ENCODE measurements at regions not wholly inside any gene's neighbourhood (a gene's known extent, or its start where the extent isn't known, plus 50 kb on each side); places are given as distances from the start of the nearest gene placed in this dataset.

DNA sequence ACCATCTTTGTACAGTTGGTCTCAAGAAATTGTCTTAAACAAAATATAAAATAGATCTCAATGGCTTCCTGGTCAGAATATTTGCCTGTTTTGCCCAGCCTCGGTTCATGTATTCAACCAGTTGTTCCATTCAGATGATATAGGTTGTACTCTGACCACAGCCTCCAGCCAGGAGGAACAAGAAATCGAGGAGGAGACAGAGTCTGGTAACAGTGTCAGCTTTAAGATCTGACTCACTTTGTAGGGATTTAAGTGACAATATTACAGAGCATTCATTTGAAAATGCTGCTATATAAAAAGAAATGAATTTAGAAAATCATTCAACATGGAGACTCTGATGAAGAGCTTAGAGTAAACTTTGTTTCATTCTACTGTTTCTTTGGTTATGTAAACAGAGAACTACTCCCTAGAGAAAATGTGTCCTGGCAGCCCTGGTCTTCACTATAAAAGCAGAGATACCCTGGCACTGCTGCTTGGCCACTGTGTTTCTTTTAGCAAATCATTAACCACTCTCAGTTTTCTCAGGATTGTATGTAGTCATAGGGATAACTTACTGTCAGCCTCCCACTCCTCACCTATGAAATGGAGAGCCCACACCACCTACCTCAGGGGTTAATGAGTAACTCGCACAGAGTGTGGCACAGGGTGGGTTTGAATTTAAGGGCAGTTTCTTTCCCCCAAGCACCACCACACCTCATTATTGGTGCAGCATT is 53.5 kb downstream of the PAGE2 start:
- CTCF ChIA-PET: no interaction called here
- DNase-seq (ENCODE audit: extremely low spot score): no peak
- POLR2A ChIA-PET: no interaction called here
- TF ChIP-seq, protein P1, sequence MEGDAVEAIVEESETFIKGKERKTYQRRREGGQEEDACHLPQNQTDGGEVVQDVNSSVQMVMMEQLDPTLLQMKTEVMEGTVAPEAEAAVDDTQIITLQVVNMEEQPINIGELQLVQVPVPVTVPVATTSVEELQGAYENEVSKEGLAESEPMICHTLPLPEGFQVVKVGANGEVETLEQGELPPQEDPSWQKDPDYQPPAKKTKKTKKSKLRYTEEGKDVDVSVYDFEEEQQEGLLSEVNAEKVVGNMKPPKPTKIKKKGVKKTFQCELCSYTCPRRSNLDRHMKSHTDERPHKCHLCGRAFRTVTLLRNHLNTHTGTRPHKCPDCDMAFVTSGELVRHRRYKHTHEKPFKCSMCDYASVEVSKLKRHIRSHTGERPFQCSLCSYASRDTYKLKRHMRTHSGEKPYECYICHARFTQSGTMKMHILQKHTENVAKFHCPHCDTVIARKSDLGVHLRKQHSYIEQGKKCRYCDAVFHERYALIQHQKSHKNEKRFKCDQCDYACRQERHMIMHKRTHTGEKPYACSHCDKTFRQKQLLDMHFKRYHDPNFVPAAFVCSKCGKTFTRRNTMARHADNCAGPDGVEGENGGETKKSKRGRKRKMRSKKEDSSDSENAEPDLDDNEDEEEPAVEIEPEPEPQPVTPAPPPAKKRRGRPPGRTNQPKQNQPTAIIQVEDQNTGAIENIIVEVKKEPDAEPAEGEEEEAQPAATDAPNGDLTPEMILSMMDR (IDR thresholded peaks at IDR 0.05; ENCODE audit: control extremely low read depth, extremely low read depth, low read depth, missing control alignments): no peak

DNA sequence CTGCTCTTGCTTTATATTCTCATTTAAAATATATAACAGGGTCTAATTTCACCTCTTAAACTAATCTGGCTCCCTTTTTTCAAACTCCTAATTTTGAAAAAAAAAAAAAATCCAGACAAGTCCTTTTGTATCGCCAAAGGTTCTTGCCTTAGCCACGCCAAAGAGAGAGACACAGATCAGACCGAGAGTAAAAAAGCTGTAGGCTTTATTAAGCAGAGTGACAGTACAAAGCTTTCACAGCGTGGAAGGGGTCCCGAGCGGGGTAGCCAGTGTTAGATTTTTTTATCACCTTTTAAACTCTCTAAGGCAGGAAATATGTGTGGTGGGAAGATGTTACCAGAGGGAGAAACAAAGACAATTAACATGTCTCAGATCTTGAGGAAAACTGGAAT is 54.1 kb downstream of the PAGE2 start:
- CTCF ChIA-PET: interaction anchor here (1.5 kb wide), 1 partner anchor 8 kb away, joined by 3 read pairs; no protein-coding TSS in a partner anchor
- TF ChIP-seq, protein P1 (IDR thresholded peaks at IDR 0.05; ENCODE audit: control extremely low read depth, extremely low read depth, low read depth, missing control alignments): no peak
- POLR2A ChIA-PET: no interaction called here
- no peak for DNase-seq (ENCODE audit: extremely low spot score)

- POLR2A ChIA-PET: no interaction called here
- no peak for DNase-seq (ENCODE audit: extremely low spot score)
- TF ChIP-seq, protein P1 (IDR thresholded peaks at IDR 0.05; ENCODE audit: control extremely low read depth, extremely low read depth, low read depth, missing control alignments): no peak
- CTCF ChIA-PET: interaction anchor here (1.5 kb wide), 1 partner anchor 9 kb away, joined by 3 read pairs; no protein-coding TSS in a partner anchor
Measured at GRCh38 chrX:55143621-55144020, 54.8 kb downstream of the PAGE2 start.

DNA sequence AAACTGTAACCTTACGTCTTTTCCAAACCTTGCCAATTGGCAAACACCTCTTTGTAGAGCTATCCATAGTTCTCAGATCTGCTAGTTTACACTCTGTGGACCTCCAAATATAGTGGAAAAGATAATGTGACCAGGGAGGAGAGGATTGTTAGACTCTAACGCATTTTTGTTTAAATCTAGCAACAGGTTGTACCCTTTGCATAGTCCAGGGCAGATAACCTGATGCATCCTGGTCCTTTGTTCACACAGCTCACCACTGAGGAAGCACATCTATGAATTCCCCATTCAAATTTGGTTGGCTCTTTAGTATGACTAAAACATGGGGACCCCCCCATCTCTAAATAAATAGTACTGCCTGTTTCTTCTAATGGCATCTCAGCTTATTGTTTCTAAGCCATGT is 55.9 kb downstream of the PAGE2 start:
- no peak for DNase-seq (ENCODE audit: extremely low spot score)
- CTCF ChIA-PET: interaction anchor here (1.5 kb wide), 1 partner anchor 10 kb away, joined by 3 read pairs; no protein-coding TSS in a partner anchor
- POLR2A ChIA-PET: no interaction called here
- TF ChIP-seq, protein P1 (IDR thresholded peaks at IDR 0.05; ENCODE audit: control extremely low read depth, extremely low read depth, low read depth, missing control alignments): no peak

- TF ChIP-seq, protein P1 (IDR thresholded peaks at IDR 0.05; ENCODE audit: control extremely low read depth, extremely low read depth, low read depth, missing control alignments): no peak
- CTCF ChIA-PET: no interaction called here
- POLR2A ChIA-PET: no interaction called here
- no peak for DNase-seq (ENCODE audit: extremely low spot score)
Measured at GRCh38 chrX:55149242-55149641, 60.4 kb downstream of the PAGE2 start.

- DNase-seq (ENCODE audit: extremely low spot score): no peak
Measured at GRCh38 chrX:55151199-55151598, 62.4 kb downstream of the PAGE2 start.

More at GRCh38 chrX:55151199-55151598, 62.4 kb downstream of the PAGE2 start:
- ChIA-PET CTCF (interaction anchor here (1.3 kb wide), 1 partner anchor 10 kb away, joined by 3 read pairs; no protein-coding TSS in a partner anchor), POLR2A (no interaction called here)
- TF ChIP-seq, protein P1 (IDR thresholded peaks at IDR 0.05; ENCODE audit: control extremely low read depth, extremely low read depth, low read depth, missing control alignments): no peak

Data from GM10248 (cell line).